Stimulated activated CD4-positive, alpha-beta T cell treated with anti-CD3 and anti-CD28 coated beads, Interleukin-15, amount 100 ng/mL, for 48 hours (primary cell): ENCODE measurements at regions not wholly inside any gene's neighbourhood (a gene's known extent, or its start where the extent isn't known, plus 50 kb on each side); places are given as distances from the start of the nearest gene placed in this dataset.

ENCODE experiments used
- DNase-seq, 2 donors: peaks; one replicate each; pipeline ENCODE4 v3.0.0-alpha.2; 2020; ENCODE audit warnings: low read depth in 2 of 2

DNA sequence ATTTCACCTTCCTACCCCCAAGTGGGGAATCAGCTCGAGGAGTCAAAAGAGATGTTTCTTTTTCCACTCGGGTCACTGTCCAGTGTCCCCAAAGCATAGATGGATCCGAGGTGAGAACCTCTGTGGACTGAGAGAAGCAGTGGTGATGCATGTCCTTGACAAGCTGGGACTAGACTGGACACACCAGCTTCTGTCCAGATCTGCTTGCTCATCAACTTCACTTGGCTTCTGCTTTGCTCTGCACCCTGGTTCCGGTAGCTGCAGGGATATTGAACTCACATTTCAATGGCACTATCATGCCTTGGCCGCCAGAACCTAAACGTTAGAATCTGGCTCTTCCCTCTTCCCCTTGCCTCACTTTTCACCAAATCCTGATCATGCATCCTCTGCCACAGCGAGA lies 50.3 kb upstream of the CXCL12 start:
- DNase-seq, result no peak

DNA sequence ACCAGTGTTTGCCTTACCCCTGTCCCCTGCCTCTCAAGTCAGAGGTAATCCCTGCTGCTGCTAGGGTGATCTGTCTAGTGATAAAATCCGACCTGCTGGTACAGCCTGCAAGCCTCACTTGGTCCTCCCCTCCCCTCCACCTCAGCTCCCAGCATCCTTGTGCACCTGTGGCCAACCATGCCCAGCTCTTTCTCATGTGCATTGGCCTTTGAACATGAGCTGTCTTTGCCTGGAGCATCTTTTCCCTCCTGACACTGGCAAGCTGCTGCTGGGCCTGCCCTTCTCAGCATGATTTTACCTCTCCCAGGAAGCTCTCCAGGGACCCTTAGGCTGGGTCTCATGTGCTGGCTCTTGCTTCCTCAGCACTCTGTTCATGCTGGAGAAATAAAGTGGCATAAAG lies 51.3 kb upstream of the CXCL12 start:
- DNase-seq, result no peak

DNA sequence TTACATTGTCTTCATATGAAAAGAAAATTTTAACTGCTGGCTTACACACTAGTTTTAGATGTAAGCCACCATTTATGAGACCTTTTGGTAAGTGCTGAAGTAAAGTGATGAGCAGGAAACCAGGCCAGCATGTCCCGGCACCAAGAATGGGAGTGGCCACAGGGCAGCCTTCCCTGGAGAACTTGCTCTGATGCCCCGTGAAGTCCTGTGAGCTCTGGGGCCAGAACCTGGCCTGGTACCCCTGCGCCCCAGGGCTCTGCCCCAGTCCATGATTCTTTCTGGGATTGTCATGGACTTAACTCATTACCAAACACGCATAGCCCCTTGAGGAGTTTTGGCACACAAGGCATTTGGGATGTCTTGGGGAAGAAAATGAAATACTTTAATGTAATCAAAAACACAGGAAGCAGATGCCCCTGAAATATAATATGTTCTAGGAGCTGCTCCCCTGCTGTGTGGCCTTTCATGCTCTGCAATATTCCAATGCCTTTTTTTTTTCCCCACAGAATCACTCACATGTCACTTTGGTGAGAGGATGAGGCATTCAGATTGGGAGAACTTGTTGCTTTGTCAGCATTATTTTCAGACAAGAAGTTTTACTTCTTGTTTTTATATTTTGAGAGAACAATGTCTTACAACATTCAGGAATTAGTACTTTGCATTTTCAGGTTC lies 53.1 kb upstream of the CXCL12 start:
- no peak for DNase-seq

DNA sequence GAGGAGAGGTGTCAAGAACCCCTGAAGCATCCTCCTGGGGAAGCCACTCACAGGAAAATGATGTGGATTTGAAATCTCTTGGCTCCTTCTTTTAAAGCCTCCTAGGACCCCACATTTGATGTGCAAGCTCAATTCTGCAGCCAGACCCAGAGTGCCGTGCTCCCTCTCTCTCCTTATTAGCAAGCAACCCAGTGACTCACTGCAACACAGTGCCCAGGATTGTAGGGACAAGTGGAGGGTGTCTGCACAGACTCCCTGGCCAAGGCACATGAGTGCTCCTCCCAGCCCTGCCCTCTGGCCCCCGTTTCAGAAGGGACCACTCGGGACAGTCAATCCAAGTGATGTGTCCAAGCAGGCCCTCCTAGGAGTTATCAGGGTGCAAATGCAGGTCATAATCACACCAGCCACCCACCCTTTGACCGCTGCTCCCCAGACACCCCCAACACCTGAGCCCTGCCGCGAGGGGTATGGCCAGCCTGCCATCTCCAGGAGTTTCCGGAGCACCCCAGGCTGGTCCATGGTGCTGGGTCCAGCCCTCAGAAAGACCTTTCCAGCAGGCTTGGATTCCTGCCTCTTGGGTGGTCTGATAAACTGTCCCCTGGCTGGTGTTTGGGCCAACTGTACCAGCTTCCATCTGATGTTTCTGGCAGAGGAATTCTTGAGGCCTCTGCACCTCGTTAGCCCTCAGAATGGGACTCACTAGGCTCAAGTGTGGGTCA lies 54.5 kb upstream of the CXCL12 start:
- no peak for DNase-seq

DNA sequence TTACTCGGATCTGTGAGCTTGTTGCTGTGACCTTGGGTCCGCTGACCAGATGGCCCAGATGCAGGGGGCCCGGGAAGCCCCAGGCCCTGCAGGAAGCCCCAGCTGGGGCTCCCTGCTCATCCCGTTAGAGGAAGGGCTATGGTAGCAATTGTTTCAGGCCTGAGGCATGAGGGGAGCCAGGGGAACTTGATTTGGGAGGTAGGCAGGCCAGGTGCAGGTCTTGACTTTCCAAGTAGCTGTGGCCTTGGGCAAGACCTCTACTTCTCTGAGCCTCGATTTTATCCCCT lies 55.0 kb upstream of the CXCL12 start:
- no peak for DNase-seq

DNA sequence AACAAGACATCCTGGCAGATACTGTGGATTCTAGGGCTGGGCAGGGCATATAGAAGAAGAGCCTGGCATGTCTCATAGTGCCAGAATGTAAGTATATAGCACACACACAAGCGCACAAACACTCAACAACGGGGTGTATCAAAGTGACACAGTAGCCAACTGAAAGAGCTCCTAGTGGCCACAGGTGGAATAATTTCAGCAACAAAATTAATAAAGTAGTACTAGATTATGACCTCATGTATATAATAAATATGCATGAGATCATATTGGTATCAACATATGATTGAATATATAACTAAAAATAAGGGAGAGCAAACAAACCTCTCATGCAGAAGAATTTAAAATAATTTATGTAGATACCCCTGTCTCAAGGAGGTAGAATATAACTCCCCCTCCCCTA lies 72.4 kb upstream of the CXCL12 start:
- DNase-seq, result no peak

DNA sequence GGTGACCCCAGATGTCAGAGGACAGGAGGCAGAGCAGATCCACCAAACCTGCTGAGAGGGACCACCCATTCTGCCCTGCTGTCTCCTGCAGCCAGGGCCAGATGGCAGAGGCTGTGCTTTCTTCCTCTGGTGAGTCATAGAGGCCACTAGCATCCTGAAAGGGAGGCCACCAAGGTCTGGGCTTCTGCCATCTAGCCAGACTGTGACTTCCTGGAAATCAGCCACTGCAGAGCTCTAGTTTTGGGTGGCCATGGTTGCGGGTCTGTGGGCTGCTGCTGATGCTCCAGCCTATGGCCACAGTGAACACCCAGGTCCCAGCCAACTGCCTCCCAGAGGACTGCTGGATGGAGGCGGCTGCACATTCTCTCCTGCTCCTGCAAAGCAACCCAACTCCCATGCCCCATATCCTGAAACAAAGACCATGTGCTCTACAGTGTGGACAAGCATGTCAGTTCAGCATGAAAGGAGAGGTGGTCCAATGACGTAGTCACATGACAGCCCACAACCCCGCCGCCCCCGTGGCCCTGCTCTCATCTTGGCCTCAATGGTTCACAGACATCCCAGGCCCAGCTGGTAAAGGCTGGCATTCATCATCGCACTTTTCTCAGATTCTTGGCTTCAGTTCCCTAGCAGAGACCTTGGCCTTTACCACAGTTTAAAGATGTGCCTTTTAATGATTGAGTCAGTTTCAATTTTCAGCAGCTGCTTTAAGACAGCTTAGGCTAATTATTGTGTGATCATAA lies 73.9 kb upstream of the CXCL12 start:
- DNase-seq, result no peak

DNA sequence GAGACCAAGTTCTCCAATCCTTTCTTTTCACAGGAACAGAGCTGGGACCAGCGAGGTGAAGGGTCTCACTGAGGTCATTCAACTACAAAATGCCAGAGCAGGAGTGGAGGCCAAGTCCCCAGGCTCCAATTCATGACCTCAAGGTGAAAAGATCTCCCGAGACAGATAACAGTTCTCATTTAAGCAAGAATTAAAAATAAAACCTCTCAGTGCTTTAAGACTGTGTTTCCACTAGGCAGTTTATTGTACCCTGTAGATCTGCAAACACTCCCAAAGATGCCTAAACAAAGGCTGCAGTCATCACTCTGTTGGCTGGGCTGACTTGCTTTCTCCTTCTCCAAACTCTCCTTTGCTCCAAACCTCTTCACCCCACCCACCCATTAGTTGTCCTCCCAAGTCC lies 74.8 kb upstream of the CXCL12 start:
- DNase-seq, result no peak

DNA sequence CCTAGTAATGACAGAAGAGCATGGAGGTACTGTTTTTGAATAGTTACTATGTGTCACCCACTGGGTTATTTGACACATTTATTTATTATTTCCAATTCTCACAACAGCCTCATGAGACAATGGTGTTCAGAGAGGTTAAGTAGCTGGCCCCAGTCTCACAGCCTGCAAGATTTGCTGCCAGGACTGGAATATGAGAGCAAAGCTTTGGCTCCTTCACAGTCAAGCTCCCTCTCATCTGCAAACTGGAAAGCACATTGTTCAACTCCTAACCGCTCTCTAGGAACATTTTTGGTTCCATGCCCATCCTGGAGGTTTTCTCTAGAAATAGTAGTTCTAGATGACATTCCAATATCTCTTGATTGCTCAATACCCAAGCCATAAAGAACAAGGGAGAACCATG lies 75.5 kb upstream of the CXCL12 start:
- no peak for DNase-seq

DNA sequence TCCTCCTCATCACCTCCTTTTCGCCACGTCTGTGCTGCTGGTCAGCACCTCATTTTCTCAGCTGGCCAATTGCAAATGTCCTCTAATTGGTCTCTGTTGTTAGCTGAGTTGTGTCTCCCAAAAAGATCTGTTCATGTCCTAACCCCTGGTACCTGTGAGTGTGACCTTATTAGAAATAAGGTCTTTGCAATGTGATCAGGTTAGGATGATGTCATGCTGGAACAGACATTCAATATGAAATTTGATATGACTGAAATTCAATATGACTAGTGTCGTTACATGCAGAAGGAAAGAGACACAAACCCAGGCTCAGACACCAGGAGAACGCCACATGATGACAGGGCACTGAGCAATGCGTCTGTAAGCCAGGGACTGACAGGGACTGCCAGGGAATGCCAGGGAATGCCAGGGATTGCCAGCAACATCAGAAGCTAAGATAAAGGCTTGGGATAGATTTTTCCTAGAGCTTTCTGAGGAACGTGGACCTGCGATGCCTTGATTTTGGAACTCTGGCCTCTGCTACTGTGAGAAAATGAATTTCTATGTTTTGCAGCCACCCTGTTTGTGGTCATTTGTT lies 77.5 kb upstream of the CXCL12 start:
- no peak for DNase-seq

DNA sequence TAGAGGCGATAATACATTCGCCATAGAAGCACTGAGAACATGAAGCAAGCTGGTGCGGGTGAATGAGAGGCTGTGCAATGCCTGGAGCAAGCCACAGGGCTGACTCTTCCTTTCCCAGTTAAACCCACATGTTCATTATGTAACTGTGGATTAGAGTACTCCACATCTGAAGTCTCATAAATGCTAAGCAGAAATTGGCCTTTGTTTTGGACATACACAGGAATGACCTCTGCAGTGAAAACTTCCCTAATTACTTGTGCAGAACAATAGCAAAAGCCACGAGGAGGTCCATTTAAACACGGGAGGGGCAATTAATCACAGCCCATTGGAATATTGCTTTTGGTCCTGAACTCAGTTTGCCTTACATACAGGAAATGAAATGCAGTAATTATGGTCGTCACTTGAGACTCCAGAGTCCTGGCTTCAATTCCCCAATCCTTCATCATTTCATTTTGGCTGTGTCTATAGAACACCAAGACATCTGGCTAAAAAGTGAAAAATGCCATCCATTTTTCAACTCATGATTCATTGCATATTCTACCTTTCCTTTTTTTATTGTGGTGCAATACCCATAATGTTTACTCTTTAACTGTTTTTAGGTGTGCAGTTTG lies 78.7 kb upstream of the CXCL12 start:
- DNase-seq, result no peak

DNA sequence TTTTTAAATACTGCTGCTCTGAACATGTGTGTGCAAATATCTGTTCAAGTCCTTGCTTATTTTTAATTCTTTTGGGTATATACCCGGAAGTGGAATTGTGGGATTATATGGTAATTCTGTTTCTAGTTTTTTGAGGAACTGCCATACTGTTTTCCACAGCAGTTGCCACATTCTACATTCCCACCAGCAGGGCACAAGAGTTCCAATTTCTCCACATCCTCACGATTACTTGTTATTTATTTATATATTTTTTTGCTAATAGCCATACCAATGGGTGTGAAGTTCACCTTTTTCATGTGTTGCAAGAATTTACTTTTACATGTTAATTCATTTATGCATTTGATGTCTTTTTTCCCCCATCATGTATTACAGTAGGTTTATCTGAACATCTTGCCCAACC lies 79.6 kb upstream of the CXCL12 start:
- no peak for DNase-seq

DNA sequence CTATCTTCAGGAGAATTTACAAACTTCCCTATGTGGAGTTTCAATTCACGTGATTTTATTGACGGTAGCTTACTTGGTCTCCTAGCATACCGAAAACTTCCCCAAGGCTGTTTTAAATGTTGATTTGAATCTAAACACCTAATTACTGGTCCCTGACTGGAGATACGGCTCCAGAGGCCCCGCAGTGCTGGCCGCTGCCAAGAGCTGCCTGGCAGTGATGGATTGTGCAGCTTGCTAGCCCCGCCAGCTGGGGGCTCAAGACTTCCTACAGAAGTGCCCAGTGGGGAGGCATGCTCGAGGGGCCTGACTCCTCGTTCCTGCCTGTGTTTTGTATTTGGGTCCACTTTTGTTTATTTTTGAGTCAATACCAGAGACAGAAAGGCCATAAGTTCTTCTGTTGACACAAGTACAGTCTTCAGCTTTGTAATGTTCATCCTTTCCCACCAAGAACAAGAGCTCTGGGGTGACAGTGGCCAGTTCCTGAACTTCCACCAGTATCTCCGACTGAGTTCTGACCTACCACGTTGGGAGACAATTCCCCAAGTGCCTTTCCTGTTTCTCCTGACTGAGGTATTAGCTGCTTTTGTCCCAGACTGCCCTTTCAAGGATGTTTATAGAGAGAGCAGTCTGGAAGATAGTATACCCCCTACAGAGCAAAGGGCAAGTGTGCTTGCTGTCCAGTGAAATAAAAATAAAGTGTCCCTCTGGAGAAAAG lies 80.7 kb upstream of the CXCL12 start:
- DNase-seq, result no peak

DNA sequence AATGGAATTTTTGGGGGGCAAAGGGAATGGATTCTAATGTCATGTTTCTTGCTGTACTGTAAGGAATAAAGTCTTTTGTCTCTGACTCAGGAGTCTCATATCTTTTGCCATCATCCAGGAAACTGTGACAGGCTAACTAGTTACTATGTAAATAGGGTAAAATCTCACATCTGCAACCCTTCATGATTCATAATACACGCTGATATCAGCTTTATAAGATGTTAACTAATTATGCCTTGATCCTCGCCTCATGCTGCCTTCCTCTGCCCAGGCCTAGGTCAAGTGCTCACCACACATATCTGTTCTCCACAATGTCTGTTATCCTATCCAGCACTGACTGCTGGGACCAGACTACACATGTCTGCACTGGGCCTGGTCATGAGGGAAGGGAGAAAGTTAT lies 81.3 kb upstream of the CXCL12 start:
- DNase-seq, result no peak

DNA sequence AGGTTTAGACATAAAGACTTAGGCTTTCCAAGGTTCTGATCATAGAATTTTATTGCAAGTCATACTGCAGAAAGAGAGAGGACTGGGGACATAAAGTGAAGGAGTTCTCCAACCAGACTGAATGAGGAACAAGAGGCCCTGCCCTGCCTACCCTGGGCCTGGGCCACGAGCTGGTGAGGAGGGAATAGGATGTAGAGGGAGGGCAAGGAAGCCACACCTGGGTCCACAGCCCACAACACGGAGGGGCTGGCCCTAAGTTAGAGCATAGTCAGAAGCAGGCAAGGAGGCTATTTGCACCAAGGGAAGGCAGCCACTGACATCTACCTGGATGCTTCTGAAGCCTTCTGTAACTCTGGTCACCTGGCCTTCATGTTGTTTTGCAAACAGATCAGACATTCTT lies 82.2 kb upstream of the CXCL12 start:
- no peak for DNase-seq

DNA sequence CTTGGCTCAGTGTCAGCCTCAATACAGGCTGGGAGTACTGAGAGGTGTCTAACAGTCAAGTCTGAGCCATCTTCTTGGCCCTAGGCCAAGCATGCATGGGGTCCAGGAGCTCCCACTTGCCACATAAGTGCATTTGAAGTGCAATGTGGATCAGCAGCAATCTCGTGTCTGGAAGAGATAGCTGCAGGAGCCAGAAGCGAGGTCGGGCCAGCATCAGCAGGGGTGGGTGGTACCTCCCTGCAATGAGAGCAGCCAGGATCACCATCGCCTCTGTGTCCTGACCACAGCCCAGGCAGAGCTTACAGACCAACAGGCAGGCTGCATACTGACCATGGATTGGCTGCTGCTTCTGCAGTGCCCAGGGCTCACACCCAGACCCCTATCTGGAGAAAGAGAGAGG lies 83.0 kb upstream of the CXCL12 start:
- DNase-seq, result no peak

DNA sequence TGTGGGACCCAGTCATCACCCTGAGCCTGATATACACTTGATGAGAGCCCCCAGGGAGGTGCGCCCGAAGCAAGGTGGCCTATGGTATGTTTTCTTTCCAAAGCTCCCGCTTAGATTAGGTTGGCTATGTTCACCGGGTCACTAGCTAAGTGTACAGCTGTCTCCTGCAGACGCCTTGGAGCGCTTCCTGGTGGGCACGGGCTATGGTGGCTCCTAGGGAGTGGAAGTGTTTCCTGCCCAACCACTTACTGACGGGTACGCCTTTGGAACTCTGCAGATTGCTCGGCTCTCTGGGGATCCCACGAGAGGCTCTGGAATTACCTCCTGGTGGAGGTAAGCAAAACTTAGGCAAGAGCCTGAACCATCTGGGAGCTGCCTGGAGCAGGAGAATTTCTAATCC lies 83.6 kb upstream of the CXCL12 start:
- no peak for DNase-seq

DNA sequence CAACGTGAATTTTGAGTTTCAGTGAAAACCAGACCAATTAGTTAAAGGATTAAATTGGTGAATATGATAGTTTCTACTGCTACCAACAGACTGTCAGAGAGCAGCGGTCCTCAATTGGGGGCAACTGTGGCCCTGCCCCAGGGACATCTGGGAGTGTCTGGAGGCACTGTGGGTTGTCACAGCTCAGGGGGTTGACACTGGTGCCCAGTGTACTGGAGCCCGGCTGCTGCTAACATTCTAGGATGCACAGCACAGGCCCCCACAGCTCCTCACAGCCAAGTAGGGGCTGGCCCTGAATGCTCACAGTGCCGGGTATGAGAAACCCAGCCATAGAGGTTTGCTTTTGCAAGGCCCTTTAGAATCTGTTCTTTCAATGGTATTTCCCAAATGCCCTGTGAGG lies 84.1 kb upstream of the CXCL12 start:
- DNase-seq, result no peak

DNA sequence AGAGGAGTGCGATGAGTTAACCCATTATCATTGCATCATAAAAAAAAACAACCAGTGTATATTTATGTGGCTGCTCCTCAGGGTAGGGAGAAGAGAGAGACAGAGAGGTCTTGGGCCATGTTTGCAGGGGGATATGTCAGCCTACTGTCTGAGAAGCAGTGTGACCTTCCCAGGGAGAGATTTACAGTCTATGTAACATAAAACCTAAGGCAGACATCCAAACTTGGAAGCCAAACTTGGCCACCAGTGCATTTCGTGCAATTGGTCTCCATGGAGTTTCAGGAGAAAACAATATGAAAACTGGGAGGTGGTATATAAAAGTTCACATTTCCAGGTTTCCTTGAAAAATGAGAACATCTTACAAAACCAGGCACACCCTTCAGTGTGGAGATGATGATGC lies 85.9 kb upstream of the CXCL12 start:
- no peak for DNase-seq

DNA sequence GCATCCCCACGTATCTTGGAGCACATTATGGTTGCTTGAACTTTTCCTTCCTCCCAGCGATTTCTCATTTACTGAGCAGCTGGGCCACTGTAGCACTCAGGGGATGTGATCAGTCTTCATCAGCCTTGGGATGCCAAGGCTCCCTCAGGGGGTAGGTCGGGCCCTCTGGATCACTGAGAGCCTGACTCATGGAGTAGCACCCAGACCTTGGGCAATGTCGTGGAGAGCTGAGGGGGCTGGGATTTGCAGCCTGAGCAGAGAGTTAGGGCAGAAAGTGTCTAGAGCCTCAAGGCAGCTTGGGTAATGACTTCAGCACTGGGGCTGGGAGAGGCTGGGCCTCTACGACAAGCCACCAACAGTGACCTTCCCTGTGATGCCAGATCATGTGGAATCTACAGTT lies 86.5 kb upstream of the CXCL12 start:
- DNase-seq, result no peak

DNA sequence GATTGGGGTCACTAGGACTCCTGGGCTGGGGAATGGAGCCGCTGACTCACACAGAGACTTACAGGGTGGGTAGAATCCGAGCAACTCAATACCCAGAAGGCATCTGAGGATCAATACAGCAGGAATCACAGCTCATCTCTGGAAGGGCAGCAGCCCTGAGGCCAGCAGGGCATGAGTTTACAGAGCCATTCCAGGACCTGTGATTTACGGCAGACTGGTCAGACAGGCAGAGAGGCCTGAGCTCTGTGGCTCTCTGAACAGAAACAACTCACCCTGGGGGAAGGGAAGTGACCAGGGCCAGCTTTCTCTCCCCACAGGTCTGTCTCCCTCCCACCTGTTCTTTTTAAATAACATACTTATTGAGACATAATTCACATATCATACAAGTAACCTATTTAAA lies 88.2 kb upstream of the CXCL12 start:
- DNase-seq, result no peak
